DMS114 treated with DMSO at 0.1 percent for 48 hours (cell line): ENCODE measurements at regions not wholly inside any gene's neighbourhood (a gene's known extent, or its start where the extent isn't known, plus 50 kb on each side); places are given as distances from the start of the nearest gene placed in this dataset.
"Not testable (repeated sequence)": the region's sequence is repeated elsewhere in the genome, so short reads cannot be mapped to it uniquely, and the experiment has no call there.

Experiments used
- DNase-seq: peaks from one replicate; lab custom pipeline; 2025; ENCODE audit not compliant: unreplicated experiment; lab: John Stamatoyannopoulos, UW

DNA sequence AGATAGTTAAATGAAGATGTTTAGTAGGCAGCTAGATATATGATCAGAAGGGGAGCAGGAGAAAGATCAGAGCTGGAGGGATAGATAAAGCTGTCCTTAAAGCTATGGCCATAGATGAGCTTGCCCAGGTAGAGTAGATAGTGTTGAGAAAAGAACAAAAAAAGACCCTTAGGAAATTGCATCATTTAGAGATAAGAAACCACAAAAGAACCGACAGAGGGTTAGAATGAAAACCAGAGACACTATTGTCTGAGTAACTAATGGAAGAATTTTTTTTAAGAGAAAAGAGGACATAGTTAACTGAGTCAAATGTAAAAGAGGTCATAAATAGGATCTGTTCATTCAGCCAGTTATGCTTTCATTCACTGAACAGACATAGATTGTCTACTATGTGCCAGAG, 101.8 kb downstream of the TNFAIP3 start:
- no peak for DNase-seq

DNA sequence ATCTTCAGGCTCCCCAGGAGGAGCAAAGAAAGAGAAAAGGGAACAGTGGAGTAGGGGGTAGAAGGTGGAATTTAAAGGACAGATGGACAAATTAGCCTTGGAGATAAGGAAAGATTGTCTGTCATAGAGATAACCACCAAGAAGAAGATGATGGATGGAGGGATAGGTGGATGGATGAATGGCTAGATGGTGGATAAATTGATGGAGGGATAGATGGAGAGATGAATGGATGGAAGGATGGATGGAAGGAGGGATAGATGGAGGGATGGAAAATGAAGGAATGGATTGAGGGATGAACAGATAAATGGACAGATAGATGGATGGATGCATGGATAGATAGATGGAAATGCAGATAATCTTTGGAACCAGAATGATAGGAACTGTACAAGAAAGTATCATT, 102.8 kb downstream of the TNFAIP3 start:
- no peak for DNase-seq

DNA sequence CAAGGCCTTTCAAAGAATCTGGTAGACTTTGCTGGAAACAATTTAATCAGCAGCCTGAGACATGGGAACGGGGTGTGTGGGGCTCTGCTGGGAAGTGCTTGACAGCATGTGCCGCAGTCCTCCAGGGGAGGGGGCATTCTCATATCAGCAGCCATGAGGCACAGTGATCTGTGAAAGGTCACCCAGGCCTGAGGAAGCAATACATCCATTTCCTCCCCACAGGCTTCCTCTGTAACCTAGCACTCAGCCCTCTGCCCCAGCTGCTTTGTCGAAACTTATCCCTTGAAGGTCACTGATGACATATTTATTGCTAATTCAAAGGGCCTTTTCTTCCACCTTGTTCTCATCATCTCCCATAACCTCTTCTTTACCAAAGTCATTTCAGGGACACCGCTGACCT, 103.3 kb downstream of the TNFAIP3 start:
- no peak for DNase-seq

DNA sequence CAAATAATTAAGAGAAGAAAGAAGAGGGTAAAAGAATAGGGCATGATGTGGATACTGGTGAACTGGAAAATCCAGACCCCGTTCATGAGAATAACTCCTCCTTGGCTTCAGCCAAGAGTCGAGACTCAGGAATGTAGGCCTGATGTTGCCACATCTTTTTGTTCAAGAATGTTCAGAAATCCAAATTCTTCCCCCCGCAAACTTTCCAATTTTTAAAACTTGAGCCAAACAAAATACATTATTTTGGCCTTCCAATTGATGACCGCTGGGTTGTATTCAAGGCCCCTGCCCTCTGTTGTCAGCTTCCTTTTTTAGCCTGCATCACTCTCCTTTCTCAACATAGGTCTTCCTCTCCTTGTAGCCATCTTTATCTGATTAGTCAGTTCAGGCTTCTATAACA, 106.1 kb downstream of the TNFAIP3 start:
- DNase-seq, result no peak

DNA sequence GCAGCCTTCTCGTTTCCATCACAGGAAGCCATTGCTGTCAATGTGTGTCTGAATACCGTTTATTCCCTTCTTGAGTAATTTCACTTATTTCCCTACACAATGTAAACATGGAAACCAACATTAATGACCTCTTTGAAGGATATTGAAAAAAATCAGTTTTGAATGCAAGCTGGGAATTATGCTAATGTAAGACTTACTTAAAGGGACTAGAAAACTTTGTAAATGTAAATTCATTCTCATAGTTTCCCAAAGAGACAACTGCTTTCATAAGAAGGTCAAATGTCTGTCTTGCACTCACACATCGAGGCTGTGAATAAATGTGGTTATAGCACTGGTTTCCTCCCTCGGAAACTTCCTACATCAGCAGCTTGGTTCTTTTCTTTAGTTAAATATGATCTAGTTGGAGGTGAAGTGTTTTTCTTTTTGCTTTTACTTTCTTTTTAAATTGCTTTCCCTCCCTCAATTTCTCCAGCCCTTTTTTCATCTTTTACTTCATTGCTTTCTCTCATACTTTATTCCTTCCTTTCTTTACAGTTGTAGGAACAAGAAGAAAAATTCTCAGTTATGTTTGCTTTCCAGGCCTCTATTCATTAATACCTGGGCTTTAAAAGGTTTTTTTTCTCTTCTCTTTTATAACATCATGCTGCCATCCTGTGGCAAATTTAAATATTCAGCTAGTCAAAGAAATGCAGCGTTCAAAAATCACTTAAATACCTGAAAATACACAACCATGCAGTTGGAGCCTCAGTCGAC, 108.3 kb downstream of the TNFAIP3 start:
- DNase-seq, result no peak

DNA sequence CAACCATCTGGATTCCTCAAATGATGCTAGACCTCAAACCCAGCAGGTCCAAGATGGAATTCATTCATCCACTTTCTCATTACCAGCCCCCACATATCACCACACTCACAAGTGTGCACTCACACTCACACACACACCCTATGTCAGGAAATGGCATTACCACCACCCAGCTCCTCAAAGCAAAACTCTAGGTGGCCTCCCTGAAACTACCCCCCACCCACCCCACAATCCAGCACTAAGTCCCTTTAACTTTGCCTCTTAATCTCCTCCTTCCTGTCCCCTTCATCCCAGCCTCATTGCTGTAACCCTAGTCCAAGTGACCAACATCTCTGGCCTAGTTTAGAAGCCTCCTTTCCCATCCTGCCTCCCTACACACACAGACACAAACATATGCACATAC, 109.4 kb downstream of the TNFAIP3 start:
- no peak for DNase-seq

DNA sequence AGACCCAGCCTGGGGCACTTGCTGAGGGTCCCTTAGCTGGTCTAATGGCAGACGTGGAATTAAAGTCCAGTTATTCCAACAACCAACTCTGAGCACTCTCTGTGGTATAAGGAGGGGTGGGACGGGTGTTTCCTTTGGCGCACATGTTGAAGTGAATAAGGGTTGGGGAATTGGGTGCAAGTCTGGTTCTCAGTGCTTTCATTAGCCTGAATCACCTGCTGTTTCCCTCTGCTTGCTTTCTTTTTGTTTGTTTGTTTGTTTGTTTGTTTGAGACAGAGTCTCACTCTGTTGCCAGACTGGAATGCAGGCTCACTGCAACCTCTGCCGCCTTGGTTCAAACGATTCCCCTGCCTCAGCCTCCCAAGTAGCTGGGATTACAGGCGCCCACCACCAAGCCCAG, 110.1 kb downstream of the TNFAIP3 start:
- DNase-seq, result no peak

DNA sequence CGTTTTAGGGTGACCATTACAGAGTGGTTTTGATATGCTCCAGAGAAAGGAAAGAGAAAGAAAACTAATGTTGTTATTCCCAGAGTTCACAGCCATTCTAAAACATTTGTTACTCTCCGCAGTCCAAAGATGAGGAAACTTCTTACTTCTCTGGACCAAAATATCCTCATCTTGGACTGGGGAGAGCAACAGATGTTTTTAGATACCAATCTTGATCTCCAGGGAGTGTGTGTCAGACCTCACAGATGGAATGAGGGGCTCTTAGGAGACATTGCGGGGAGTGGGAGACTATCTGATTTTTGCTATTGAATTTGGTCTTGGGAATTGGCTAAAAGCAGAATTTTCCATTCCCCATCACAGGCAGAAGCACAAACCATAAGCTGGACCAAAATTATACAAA, 110.8 kb downstream of the TNFAIP3 start:
- DNase-seq, result no peak

DNA sequence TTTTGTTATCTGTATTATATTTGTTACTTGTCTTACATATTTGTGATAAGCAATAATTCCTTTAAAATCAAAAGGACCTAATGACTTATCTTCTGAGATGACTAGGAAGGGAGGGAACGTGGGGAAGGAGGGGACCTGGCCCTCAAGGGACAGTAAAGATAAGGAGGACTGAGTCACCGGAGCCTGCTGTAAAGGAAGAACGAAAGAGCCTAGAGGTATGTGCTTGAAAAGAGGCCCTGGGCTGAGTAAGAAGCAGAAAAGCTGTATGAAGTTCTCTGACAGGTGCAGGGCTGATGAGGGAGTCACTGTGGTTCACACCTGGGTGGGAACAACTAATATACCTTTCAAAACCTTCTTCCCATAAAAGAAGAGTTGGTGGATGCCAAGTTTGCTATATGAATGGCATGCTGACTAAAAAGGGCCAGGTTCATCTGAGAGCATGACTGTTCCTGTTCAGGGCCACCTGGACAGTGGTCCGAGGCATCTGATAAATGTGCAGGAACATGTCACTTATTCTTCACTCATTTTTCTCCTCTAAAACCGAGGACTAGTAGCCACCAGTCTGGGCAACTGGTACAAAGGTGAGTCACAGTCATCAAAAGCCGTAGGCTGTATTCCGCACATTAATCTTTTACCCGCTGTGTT, 111.3 kb downstream of the TNFAIP3 start:
- DNase-seq, result no peak

DNA sequence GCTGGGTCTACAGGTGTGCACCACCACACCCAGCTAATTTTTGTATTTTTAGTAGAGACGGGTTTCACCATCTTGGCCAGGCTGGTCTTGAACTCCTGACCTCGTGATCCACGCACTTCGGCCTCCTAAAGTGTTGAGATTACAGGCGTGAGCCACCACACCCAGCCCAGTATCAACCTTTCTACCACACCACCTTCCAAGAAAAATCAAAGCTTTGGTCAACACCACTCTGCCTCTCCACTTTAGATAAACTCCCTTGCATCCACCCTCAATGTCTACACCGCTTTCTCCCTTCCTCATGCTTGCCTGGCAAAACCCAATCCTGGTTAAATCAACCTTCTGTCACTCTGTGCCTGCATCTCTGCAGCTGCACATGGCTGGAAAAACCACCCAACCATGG, 112.2 kb downstream of the TNFAIP3 start:
- not testable (repeated sequence) for DNase-seq

DNA sequence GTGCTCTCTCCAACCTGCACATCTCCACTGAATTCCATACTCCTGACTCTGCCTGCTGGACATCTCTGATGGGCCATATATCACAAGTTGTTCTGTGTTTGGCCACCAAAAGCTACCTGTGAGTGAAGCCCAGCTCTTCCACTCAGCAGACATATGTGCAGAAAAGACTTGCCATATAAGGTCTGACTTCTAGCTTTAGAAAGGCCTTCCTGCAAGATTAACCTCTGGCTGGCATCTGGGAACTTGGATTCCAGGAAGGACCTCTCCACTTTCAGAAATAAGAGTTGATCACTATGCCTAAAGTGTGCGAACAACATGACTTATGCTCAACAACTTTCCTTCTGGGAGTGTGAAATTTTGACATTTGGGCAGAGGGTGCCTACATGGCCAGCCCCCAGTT, 113.7 kb downstream of the TNFAIP3 start:
- no peak for DNase-seq

DNA sequence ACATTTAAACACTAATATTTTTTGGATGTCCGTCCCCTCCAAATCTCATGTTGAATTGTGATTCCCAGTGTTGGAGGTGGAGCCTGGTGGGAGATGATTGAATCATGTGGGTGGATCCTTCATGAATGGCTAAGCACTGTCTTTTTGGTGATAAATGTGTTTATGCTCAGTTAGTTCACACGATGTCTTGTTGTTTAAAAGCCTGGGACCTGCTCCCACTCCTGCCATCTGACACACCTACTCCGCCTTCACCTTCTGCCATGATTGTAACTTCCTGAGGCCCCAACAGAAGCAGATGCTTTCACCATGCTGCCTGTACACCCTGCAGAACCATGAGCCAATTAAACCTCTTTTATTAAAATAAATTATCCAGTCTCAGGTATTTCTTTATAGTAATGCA, 114.7 kb downstream of the TNFAIP3 start:
- no peak for DNase-seq

DNA sequence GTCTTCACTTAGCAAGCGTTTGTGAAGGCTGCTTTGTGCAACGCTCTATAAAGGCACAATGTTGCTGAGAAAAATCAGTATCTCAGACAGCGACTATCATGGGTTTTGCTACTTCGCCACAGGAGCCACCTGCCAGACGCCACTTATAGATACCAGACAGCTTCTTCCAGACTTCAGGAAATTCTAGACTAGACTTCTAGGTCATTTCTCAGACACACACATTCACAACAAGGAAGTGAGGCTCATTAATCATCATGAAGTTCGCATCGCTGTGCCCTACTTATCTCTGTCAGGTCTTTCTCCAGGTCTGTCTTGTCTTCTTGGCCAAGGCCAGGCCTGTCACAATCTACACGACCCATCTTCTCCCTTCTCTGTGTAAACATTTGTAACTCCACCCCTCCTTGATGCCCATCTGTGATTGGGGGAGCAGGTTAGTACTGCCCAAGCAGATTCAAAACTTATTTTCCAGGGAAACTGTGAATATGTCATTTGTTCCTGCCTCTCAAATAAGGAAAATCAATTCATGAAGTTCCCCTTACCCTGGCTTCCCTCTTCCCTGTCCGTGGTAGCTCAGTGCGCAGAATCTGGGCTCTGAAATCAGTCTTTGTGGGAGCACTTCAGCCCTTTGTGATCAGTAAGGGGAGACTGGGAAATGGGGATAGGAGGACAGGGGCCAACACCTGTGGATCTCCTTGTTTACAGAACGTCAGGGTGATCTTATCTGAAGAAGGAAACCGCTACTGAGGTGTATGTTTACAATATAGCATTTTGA, 115.5 kb downstream of the TNFAIP3 start:
- DNase-seq, result no peak

DNA sequence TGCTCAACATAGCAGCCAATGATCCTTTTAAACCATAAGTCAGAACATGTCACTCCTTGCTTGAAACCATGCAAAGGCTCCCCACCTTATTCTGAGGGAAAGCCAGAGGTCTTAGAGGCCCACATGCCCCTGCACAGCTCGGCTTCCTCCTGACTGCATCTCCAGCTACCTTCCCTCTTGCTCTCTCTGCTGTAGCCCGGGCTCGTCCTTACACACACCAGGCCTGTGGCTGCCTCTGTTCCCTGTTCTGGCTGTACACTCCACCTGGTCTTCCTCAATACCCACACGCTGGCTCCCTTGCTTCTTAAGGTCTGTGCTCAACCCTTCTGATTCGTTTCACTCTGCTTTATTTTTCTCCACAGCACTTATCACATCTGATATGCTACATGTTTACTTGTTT, 116.2 kb downstream of the TNFAIP3 start:
- DNase-seq, result no peak

DNA sequence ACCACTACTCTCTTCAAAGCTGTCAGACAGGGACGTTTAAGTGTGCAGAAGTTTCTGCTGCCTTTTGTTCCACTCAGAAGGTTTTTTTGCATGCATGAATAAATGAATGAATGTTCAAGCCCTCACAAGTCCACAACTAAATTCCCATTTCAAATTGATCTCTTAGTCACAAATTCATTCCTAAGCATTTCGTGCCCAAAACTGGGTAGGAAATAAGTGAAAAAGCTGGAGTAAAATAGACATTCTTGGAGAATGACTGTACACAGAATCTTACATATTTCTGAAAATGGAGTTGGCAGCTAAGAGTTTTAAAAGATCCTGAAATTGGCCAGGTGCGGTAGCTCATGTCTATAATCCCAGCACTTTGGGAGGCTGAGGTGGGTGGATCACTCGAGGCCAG, 117.6 kb downstream of the PERP start:
- DNase-seq, result no peak

DNA sequence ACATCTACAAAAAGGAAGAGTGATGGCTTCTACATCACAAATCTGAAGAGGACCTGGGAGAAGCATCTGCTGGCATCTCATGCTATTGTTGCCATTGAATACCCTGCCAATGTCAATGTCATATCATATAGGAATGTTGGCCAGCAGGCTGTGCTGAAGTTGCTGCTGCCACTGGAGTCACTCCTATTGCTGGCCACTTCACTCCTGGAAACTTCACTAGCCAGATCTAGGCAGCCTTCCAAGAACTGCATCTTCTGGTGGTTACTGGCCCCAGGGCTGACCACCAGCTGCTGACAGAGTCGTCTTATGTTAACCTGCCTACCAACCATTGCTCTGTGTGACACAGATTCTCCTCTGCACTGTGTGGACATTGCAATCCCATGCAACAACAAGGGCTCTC, 111.8 kb downstream of the PERP start:
- no peak for DNase-seq

DNA sequence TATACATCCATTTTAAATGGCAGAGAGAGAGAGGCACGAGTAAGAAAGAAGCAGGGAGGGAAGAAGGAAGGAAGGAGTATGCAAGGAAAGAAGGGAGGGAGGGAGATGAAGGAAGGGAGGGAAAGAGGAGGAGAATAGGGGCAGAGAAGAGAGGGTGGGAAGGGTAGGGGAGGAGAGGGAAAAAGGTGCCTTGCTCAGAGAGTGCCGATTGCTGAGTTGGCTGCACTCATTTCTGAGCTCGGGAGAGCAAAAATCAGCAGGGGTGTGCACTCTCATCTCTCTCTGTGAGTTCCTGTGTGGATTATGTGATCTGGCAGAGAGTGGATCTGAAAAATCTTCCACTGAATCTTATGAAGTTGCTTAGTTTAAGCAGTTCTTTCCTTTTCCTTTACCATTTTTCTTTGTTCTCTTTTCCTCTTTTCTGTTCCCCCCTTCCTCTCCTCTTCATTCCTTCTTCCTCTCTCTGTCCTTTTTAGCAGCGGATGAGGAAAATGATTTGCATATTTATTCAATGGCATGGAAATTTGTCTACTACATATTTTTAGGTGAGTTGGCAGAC, 108.7 kb downstream of the PERP start:
- DNase-seq, result no peak

DNA sequence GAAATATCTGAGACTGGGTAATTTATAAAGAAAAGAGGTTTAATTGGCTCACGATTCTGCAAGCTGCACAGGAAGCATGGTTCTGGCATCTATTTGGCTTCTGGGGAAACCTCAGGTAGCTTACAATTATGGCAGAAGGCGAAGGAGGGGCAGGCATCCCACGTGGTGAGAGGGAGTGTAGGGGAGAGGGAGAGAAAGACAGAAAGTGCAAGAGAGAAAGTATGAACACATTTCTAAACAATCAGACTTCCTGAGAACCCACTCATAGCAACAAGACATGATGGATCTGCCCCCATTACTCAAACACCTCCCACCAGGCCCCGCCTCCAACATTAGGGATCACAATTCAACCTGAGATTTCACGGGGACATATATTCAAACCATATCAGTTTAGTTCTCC, 107.4 kb downstream of the PERP start:
- DNase-seq, result no peak

DNA sequence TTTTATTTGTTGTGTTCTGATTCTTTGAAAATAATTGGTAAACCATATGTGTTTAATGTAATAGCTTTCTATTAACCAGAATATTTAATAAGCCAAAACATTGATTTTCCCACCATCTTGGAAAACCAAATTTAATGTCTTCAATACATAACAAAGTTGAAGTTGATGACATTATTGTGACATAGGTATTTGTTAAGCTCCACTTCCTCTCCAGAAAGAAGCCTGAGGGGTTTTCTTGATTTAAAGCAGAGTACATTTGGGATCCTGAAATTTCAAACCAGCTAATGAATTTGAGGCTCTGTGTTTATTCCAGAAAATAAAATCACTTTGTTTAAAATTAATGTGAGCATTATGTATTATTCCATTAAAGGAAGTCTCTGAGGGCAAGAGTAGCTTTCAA, 106.3 kb downstream of the PERP start:
- no peak for DNase-seq

DNA sequence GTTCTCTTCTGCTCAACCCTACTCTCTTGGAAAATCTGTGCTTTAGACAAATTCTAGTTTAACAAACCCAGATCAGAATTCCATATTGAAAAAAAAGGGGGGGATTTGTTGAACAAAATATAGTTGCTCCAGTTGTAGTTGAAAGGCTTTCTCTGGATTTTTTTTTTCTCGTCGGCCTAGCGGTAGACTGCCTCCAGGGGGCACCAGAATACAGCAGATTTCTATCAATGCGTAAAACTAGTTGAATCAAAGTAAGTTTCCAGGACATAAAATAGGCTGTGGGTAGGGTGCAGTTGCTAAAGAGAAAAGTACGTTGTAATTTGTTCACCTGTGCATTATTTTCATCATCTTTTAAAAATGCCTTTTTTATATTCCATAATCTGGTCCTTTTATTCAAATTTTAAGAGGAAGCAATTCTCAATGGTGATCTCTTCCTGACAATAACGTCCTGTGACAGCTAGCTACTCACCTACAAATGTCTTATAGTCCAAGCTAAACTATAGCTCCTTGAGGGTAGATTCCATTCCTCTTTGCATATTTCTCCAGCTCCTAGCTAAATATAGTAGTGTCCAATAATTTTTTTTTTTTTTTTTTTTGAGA, 105.4 kb downstream of the PERP start:
- DNase-seq, result peak; percentile 36
